ENCODE measurements at regions not wholly inside any gene's neighbourhood (a gene's known extent, or its start where the extent isn't known, plus 50 kb on each side); places are given as distances from the start of the nearest gene placed in this dataset.

DNA sequence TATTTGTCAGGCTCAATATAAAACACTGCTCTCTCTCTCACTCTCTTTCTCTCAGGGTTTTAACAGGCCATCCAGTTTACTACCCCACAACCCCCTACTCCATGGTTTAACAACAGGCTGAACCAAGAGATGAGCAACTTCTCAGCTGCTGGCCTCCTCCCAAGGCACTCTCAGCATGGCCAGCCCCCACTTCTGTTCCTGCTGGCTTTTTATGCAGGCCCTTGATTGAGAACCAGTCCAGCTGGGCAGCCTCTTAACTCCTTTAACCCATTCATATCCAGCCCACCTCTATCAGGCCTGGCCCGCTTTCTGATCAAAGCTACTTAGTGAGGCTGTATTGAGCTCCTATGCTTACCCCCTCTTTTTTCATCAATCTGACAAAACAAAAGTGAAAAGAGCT lies 346.8 kb upstream of the POU3F2 start (continued):
- TF ChIP-seq YY1 (IDR thresholded peaks at IDR 0.05; ENCODE audit: low read depth, low read length) (0 out of 2 replicates have a peak, but pooled peaks have one; percentile 17), SRF (IDR thresholded peaks at IDR 0.05; ENCODE audit: low read depth, low read length) (no peak), SP1 (IDR thresholded peaks at IDR 0.05; ENCODE audit: low read depth, low read length) (no peak), MAX (IDR thresholded peaks at IDR 0.05) (no peak), POLR2A (IDR thresholded peaks at IDR 0.05; ENCODE audit: control extremely low read depth in 1 of 2, low read depth in 2 of 2, low read length in 2 of 2) (no peak), TAF1 (IDR thresholded peaks at IDR 0.05; ENCODE audit: low read depth, low read length) (no peak), NANOG (IDR thresholded peaks at IDR 0.05; ENCODE audit: insufficient read depth, low read depth, low read length, poor library complexity, severe bottlenecking) (peak; percentile 53), TCF12 (IDR thresholded peaks at IDR 0.05; ENCODE audit: low read depth, low read length) (peak; percentile 63; the same call in 1 of the 2 replicates), SAP30 (IDR thresholded peaks at IDR 0.05; ENCODE audit: insufficient read depth, insufficient replicate concordance, low read length) (no peak)
